ENCODE measurements at regions not wholly inside any gene's neighbourhood (a gene's known extent, or its start where the extent isn't known, plus 50 kb on each side); places are given as distances from the start of the nearest gene placed in this dataset.

DNA sequence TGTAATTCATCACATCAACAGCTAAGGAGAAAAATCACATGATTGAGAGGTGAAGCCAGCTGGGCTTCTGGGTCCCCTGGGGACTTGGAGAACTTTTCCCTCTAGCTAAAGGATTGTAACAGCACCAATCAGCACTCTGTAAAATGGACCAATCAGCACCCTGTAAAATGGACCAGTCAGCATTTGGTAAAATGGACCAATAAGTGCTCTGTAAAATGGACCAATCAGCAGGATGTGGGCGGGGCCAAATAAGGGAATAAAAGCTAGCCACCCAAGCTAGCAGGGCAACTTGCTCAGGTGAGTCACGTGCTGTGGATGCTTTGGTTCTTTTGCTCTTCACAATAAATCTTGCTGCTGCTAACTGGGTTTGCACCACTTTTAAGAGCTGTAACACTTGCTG, 1248.3 kb downstream of the PCDH18 start:
- no peak for DNase-seq (ENCODE audit: low spot score)

DNA sequence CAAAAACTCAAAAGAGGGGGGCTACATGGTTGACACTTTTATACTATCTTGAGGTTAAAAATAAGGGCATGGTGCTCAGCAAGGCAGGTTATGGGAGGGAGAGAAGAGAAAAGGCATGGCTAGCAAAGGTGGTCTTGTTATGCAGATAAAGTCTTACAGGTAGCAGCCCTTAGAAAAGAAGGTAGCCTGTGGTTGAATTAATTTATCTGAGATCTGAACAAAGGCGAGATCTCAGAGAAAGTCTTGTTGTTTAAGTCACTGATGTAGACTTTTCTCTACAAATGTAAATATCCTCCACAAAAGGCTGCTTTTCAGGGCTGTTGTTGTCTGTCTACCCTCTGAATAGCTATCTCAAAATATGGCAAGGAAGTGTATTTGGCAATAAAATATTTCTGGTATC, 1250.4 kb downstream of the PCDH18 start:
- DNase-seq (ENCODE audit: low spot score), result no peak

DNA sequence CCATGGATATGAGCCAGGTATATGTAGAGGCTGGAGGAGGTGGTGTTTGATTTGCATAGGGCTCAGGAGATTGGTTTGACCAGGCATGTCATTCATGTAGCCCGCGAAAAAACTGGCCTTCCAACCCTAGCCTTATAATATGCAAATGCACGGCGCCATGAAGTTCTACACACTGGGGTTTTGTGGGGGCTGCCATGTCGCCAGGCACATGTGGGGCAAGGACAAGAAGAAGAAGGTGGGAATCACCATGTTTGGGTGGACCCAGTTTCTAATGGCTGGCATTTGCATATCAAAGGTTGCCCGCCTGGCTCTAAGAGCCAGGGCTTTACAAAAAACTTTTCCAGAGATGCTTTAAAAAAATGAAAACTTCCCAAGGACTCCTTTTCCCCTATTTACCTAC, 1251.0 kb downstream of the PCDH18 start:
- no peak for DNase-seq (ENCODE audit: low spot score)

DNA sequence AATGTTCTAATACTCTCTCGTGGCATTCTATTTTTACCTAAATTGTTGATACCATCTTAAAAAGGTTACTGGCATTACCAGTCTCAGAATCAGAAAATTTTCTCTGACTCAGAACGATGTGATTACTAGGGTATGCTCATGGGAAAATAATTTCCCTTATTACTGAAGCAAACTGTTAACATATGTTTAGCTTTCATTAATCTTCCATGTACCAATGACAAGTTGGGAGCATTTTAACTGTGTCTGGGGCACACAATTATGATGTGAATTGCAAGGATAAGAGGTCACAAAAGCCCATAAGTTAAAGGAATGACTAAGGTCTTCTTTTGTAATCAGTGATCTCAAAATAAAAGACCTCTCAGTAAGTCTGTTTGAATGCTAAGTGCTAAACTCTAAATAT, 1254.6 kb downstream of the PCDH18 start:
- no peak for DNase-seq (ENCODE audit: low spot score)

DNA sequence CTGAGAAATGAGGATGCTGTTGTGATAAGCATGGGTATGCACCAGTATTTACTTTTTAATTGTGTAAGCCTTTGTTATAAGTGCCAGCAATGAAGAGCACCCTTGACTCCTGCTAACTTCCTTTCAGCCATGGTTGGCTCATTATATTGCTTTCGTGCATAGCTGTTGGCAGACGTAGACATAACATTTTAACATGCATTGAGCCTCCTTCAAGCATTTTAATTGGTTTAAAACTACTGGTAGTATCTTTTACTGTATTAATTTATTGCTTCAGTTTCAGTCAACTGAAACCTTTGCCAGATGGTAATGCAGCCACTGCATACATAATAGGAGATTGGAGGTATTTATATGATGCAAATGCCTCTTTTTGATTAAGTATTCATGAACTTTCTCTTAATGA, 1285.4 kb downstream of the PCDH18 start:
- no peak for DNase-seq (ENCODE audit: low spot score)

DNA sequence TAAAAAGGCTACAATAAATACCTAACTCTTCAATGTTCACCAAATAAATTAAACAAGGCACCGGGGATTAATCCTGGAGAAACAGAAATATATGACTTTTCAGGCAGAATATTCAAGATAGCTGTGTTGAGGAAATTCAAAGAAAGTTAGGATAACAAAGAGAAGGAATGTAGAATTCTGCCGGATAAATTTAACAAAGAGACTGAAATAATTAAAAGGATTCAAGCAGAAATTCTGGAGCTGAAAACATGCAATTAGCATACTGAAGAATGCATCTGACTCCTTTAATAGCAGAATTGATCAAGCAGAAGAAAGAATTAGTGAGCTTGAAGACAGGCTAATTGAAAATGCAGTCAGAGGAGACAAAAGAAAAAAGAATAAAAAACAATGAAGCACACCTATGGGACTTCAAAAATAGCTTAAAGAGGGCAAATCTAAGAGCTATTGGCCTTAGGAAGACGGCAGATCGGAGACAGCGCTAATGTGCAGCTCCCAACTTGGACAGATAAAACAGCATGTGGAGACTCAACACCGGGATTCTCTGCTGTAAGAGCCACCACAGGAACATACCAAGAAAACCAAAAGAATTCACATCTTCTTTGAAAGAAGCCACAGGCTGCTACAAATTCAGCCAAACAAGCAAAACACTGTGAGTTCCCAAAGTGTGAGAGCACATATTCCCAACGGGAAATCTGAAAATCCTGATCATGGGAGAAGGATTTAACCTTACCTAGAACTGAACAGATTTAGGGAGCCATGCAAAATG, 1290.9 kb downstream of the PCDH18 start:
- no peak for DNase-seq (ENCODE audit: low spot score)

DNA sequence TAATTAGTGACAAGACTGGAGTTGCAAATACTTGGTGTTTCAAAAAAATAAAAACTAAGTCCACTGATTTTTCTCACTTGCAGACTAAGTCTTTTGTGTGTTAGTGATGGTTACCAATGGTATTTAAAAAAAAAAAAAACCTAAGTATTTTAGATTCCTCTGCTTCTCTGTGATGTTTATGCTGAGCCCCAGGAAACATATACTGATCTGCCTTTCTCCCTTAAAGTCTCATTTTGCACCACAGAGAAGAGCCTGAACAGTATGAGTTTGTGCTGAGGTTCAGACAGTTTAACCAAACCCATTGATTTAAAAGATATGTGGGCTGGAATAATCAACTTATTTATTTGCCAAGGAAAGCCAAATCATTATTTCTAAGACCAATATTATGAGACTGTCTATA, 1305.0 kb downstream of the PCDH18 start:
- DNase-seq (ENCODE audit: low spot score), result no peak

DNA sequence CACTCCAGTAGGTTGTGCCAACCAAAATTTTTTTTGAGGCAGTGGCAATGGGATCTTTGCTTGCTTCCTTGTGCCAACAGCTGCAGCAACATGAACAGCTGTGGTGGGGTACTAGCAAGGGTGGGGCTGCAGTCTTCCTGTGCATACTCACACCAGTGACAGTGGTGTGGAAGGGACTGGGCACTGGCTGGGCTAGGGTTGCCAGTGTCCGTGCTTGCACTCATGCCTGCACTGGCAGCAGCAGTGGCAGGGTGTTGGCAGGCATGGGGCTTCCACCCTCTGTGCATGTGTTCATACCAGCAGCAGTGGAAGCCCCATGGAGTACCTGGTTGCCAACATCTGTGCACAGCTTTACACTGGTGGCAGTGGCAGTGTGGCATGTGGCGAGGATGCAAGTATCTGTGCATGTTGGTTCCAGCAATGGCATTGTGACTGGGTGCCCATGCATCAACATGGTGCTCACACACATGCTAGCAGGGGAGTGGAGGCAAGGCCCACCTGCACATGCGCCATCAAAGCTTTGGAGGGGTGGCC, 1312.6 kb downstream of the PCDH18 start:
- no peak for DNase-seq (ENCODE audit: low spot score)

DNA sequence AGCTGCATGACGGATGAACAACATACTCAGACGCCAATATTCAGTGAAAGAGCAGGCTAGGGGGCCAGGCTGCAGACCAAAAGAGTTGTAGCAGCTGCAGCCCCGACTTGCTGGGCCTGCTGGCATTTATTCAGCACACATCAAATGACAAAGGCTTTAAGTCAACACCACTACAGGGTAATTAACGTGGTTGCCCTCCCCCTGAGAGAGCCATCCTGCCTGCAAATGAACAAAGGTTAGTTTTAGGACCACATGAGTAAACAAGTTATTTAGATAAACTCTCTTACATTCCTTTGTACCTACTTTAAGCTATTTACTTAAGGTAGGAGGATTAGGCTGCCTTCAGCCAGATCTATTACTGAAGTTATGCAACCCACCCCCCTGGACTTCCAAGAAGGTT, 1329.1 kb downstream of the PCDH18 start:
- DNase-seq (ENCODE audit: low spot score), result no peak

DNA sequence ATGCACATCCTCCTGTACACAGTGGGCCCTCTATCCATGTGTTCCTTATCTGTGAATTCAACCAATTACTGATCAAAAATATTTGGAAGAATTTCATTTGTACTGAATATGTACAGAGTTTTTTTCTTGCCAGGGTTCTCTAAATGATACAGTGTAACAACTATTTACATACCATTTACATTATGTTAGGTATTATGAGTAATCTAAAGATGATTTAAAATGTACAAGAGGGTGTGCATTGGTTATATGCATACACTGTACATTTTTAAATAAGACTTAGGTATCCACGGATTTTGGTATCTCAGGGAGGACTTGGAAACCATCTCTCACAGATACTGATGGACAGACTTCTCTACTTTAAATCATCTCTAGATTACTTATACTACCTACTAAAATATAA, 1333.9 kb downstream of the PCDH18 start:
- no peak for DNase-seq (ENCODE audit: low spot score)

DNA sequence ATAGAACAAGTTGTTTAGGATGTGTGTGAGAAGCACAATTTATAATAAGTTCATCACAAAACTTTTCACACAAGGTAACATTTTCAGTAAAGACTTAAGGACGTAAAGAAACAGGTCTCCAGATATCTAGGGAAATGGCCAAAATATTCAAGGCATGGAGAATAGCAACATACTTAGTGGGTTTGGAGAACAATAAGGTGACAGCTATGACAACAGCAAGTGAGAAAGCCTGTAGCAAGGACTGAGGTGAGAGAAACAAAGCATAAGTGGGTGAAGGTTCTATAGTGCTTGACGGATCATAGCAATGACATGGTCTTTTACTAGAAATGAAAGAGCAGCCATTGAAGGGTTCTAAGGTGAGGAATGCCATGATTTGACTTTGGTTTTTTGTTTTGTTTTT, 1337.3 kb downstream of the PCDH18 start:
- no peak for DNase-seq (ENCODE audit: low spot score)

DNA sequence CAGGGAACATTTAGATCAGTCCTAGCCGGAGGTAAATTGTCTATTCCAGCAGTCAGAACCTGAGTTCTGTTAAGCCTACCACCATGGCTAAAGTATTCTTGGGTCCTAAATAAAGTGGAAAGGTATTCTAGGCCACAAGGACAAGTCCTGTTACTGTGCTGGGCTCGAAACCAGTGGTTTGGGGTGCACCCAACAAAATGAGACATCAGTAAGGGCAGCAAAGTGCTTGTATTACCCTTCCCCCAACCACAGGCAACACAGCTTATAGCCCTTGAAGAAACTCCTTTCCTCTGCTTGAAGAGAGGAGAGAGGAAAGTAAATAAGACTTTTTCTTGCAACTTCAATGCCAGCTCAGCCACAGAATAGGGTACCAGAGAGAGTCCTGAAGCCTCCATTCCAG, 1345.6 kb downstream of the PCDH18 start:
- DNase-seq (ENCODE audit: low spot score), result no peak

DNA sequence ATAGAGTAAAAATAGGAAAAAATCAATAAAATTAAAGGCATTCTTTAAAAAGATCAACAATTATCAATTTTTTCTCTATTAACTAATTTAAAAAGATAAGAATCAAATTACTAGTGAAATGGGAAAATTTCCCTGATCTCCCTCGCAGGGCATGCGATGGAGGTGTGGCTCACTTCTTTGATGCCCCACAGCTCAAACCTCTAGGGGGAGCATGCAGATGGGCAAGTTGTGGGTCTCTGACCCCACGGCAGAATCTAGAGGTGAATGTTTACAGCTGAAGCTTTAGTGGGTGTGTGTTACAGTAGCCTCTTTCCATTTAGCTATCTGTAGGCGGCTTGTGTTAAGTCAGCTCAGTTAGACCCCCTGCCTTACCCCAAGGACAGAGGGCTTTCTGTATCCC, 1348.8 kb downstream of the PCDH18 start:
- no peak for DNase-seq (ENCODE audit: low spot score)

DNA sequence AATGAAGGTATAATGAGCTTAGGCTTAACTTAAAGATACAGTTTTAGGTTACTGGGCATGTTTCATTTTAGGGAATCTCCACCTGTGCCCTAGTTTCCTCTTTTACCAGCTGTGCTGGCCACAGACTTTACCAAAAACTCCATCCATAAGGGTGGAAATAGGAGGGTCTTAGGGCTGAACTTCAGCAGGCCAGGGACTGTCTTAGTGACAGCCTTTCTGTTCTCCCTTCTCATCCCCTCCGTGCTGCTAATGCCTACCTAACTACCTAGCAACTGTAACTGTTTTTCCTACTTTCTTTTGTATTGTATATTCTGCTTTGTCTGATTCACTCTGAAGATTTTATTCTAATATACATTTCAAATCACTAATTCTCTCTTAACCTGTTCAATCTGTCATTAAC, 1375.3 kb downstream of the PCDH18 start:
- DNase-seq (ENCODE audit: low spot score), result no peak

DNA sequence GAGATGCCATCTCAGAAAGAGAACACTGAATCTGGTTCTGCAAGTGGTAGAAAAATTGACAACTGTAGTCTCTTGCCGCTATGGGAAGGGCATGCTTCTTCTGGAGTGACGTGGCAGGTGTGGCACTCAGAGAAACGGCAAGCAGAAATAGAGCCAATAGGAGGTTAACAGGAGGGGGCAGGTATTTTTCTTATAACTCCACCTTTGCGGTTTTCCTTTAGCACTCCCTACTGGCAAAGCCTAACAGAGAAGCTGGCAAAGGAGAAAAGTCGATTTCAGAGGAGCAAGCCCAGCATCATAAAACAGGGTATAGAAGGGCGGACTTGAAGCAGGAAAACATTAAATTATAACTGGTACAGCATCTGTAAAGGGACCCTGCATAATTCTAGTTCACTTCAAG, 1382.2 kb downstream of the PCDH18 start:
- DNase-seq (ENCODE audit: low spot score), result no peak

DNA sequence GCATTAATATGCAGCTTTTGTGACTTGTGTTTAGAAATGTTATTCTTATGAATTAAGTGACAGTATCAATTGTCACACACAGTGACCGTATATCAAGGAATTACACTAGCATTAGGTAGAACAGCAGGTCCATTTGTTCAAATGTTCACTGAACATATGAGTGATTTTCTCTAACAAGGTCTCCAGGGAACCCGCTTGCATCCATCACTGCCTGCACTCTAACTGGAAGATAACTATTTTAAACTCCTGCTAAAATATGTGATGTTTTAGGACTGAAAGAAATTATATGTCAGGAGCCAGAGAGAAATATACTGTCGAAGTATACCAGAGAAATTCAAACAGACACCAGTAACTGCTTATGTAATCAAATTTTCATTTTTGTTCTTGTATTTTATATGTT, 1395.7 kb downstream of the PCDH18 start:
- no peak for DNase-seq (ENCODE audit: low spot score)

DNA sequence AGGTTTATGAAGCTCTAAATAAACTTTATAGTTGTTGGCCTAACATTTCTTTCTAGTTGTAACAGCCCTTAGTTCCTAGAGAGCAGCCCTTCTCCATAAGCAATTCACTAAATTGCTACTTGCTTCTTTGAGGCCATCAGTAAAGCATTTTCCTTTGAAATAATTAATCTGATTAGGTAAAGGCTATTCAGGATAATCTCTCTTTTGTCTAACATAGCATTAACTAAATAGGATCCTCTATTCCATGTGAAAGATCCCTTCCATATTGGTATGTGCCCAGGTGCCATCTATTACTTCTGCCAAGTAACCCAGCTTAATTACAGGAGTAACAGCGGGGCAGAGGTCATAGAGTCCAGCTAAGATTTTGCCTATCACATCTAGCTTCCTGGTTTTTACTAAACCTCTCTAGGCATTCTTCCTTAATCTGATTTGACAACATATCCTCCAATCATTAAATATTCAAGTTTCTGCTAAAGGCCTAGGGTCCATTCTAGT, 1408.0 kb downstream of the PCDH18 start:
- no peak for DNase-seq (ENCODE audit: low spot score)

DNA sequence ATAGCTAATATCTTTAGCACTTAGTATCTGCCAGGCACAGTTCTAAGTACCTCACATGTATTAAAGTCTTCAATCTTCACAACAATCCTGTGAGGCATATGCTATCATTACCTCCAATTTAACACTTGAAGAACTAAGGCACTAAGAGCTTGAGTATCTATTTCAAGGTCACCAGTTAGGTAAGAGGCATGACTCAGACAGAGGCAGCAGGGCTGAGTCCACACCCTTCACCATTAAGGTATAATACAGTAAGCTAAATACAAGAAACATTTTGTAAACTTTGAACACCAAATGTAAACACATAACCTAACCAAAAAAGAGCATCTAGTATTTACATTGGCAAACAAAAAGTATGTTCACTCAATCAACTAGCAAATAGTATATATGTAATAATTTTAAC, 1410.9 kb downstream of the PCDH18 start:
- peak; percentile 18 for DNase-seq (ENCODE audit: low spot score)

DNA sequence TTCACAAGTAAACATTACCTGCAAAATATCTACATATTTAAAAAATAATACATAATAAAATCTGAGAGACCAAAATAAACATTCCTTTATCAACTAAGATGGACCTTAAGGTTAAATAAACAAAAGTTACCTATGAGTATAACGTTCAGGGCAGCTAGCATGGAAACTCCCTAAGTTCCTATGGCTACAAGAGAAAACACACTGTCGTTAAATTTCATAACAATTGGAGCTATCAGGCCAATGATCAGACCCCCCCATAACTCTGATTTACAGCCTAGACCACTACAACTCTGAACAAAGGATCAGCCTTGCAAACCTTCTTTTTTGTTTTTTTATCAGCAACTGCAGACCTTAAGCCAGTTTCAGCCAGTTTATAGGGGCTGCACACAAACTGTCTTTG, 1418.4 kb downstream of the PCDH18 start:
- DNase-seq (ENCODE audit: low spot score), result no peak

DNA sequence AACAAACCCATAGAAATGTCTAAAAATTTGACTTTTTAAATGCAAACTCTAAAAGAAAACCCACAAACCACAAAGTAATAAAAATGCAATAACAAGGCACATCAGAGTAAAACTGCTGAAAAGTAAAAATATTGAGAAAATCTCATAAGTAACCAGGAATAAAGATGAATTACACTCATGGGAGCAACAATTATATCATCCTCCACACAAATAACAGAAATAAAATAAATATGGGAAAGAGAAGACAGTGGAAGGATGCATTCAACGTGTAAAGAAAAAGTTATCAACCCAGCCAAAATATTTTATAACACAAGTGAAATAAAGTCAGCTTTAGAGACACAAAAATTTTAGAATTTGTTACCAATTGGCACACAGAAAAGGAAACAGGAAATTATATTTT, 1420.2 kb downstream of the PCDH18 start:
- DNase-seq (ENCODE audit: low spot score), result no peak

DNA sequence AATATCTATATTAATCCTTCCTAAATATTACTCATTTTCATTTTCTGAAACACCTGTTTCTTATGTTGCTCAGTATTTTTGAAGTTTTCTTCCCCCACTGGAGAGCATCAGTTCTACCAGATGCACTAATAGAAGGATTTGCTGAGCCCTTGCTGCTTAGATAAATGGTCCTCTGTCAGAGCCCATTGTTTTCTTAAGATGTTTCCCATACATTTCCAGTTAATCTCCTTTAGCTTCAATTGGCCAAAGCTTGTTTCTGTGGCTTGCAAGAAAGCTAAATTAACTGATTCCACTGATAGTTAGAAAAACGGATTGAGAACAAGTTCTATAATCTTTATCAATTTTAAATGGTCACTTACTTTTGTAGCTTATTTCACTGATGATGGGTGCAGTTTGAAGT, 1425.5 kb downstream of the PCDH18 start:
- no peak for DNase-seq (ENCODE audit: low spot score)

DNA sequence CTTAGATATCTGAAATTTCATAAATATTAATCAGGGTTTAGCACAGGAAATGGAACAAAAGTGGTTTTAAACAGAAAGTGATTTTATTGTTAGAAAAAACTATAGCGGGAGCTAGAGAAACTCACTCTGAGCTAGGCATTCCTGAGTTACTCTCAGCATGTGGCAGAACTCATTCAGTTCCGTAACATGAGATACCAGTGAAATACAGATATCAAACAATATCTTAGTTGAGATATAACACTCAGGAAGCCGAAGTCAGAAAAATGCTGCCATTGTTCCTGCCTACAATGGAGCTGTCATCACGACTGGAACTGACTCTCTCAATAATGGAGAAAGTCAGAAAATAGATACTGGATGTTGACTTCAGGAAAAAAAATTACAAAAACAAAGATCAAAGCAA, 1428.7 kb downstream of the PCDH18 start:
- no peak for DNase-seq (ENCODE audit: low spot score)

DNA sequence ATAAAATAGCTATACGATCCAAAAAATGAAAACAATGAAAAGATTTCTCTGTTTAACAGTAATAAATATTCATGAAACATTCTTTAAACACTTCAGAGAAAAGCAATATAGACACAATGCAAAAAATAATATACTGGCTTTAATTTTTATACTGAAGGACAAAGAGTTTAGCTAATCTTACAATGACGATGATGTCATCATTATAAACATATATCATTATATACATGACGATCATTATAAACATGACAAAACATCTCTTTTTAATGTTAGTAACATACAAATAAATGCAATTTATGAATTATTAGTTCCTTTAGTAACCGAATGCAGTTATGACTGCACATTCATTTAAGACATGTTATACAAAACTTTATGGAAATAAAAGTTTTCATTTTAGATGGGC, 1434.6 kb downstream of the PCDH18 start:
- DNase-seq (ENCODE audit: low spot score), result no peak

DNA sequence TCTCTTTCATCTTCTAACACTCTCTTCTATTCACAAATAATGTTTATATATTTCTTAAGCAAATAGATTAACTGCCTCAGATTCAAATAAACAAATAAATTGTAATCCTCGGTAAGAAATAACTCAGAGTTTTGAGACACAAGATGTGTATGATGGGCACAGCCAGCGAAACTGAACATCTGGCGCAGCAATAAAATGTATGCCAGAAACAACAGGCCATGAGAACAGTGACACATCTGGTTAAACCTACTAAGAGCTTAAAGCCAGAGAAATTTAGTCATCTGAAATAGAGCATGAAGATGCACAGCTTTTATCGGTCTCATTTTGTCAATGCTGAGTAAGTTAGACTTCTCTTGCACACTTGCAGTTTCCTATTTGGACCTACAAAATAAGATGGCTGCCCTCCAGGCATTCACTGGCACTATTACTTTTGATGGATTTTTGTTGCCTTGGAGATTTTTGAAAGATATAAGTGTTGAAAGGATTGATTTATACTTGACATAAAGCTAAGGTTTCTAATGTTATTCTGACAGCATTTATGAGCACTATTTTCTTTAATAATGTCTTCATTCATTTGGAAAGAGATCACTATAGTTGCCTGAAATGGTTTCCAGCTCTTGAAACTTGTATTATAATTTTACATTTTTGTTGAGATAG, 1444.0 kb downstream of the PCDH18 start:
- no peak for DNase-seq (ENCODE audit: low spot score)
